Activated T-helper 1 cell treated with anti-CD3 and anti-CD28 coated beads, Interleukin-2, amount 50 U/mL, for 16 hours (primary cell): ENCODE measurements at regions not wholly inside any gene's neighbourhood (a gene's known extent, or its start where the extent isn't known, plus 50 kb on each side); places are given as distances from the start of the nearest gene placed in this dataset.

Experiments
- DNase-seq, 2 donors: peaks; one replicate each; pipeline ENCODE4 v3.0.0-alpha.2; 2020; ENCODE audit warnings: low read depth in 1 of 2, low spot score in 1 of 2

- no peak for DNase-seq
These were observed 413.9 kb downstream of the KLF12 start for GRCh38 chr13:73720216-73720840.

GRCh38 chr13:73718246-73718645, 416.0 kb downstream of the KLF12 start:
- no peak for DNase-seq

- DNase-seq: no peak
These were observed 416.6 kb downstream of the KLF12 start for GRCh38 chr13:73717632-73718031.

GRCh38 chr13:73715911-73716510, 418.2 kb downstream of the KLF12 start:
- DNase-seq: no peak

GRCh38 chr13:73715114-73715910, 418.9 kb downstream of the KLF12 start:
- peak in 1 of 2 donors; percentile 28 for DNase-seq

GRCh38 chr13:73714522-73714921, 419.7 kb downstream of the KLF12 start:
- no peak for DNase-seq

GRCh38 chr13:73708393-73708985, 425.7 kb downstream of the KLF12 start:
- DNase-seq: no peak

GRCh38 chr13:73704587-73704986, 429.6 kb downstream of the KLF12 start:
- DNase-seq: no peak

- no peak for DNase-seq
These were observed 430.6 kb downstream of the KLF12 start for GRCh38 chr13:73703606-73704005.

GRCh38 chr13:73702419-73703071, 431.7 kb downstream of the KLF12 start:
- DNase-seq: no peak

GRCh38 chr13:73701160-73701559, 433.0 kb downstream of the KLF12 start:
- no peak for DNase-seq

- no peak for DNase-seq
These were observed 435.3 kb downstream of the KLF12 start for GRCh38 chr13:73698859-73699258.

GRCh38 chr13:73697166-73697565, 437.0 kb downstream of the KLF12 start:
- DNase-seq: no peak

- DNase-seq: no peak
These were observed 437.5 kb downstream of the KLF12 start for GRCh38 chr13:73696713-73697112.

- no peak for DNase-seq
These were observed 437.9 kb downstream of the KLF12 start for GRCh38 chr13:73696271-73696670.

GRCh38 chr13:73695325-73695724, 438.9 kb downstream of the KLF12 start:
- no peak for DNase-seq

GRCh38 chr13:73693215-73693614, 441.0 kb downstream of the KLF12 start:
- DNase-seq: no peak

GRCh38 chr13:73691891-73692290, 442.3 kb downstream of the KLF12 start:
- no peak for DNase-seq

- no peak for DNase-seq
These were observed 446.3 kb downstream of the KLF12 start for GRCh38 chr13:73687929-73688328.

- no peak for DNase-seq
These were observed 447.1 kb downstream of the KLF12 start for GRCh38 chr13:73687087-73687486.

GRCh38 chr13:73684750-73685149, 449.5 kb downstream of the KLF12 start:
- no peak for DNase-seq
